BE2C (cell line): ENCODE measurements at regions not wholly inside any gene's neighbourhood (a gene's known extent, or its start where the extent isn't known, plus 50 kb on each side); places are given as distances from the start of the nearest gene placed in this dataset.

ENCODE experiments used
- DNase-seq: peaks from one replicate; pipeline ENCODE4 v3.0.0-alpha.2; 2020
- H3K27me3 ChIP-seq: fragments of 250-450 bp; sonication (Bioruptor Pico); 2 replicates; pipeline ENCODE4 v1.5.1; 2020; ENCODE audit warnings: mild to moderate bottlenecking
- H3K36me3 ChIP-seq: fragments of 250-450 bp; sonication (Bioruptor Pico); 2 replicates; pipeline ENCODE4 v1.5.1; 2020; ENCODE audit warnings: mild to moderate bottlenecking
- H3K4me1 ChIP-seq: fragments of 250-450 bp; sonication (Bioruptor Pico); 2 replicates; pipeline ENCODE4 v1.5.1; 2020
- H3K4me3 ChIP-seq: 2 replicates; pipeline ENCODE4 v1.5.1; 2011; ENCODE audit warnings: low read depth, low read length
- H3K9me3 ChIP-seq: fragments of 250-450 bp; sonication (Bioruptor Pico); 2 replicates; pipeline ENCODE4 v1.5.1; 2020
- CTCF ChIP-seq: IDR thresholded peaks from 2 replicates; pipeline ENCODE4 v1.5.1; 2012; ENCODE audit warnings: mild to moderate bottlenecking, low read depth, low read length

GRCh38 chr13:107843681-107844080 lies 371.7 kb downstream of the LIG4 start:
- no peak for TF ChIP-seq CTCF
- Histone ChIP-seq H3K27me3 (no peaks in the 10 kb centered on the region), H3K4me3 (no peak overlapping the region), H3K4me1 (peaks cover 47% of the 10 kb centered on the region), H3K36me3 (no peaks in the 10 kb centered on the region), H3K9me3 (no peaks in the 10 kb centered on the region)
- no peak for DNase-seq

- Histone ChIP-seq H3K9me3 (no peaks in the 10 kb centered on the region), H3K4me1 (peaks cover 51% of the 10 kb centered on the region)
- DNase-seq = no peak
These were observed 372.1 kb downstream of the LIG4 start for GRCh38 chr13:107843281-107843680.

GRCh38 chr13:107842562-107843180 lies 372.7 kb downstream of the LIG4 start:
- no peaks in the 10 kb centered on the region for H3K36me3 ChIP-seq
- no peak for TF ChIP-seq CTCF
- H3K4me1 ChIP-seq = peaks cover 55% of the 10 kb centered on the region
- DNase-seq = no peak
- no peaks in the 10 kb centered on the region for H3K27me3 ChIP-seq
- H3K4me3 ChIP-seq = no peak overlapping the region
- H3K9me3 ChIP-seq = no peaks in the 10 kb centered on the region

More at GRCh38 chr13:107843281-107843680, 372.1 kb downstream of the LIG4 start:
- no peak overlapping the region for H3K4me3 ChIP-seq
- no peaks in the 10 kb centered on the region for H3K36me3 ChIP-seq
- no peak for TF ChIP-seq CTCF
- H3K27me3 ChIP-seq = no peaks in the 10 kb centered on the region

- H3K9me3 ChIP-seq = no peaks in the 10 kb centered on the region
- no peak for DNase-seq
- TF ChIP-seq CTCF = no peak
- peaks cover 46% of the 10 kb centered on the region for H3K4me1 ChIP-seq
- H3K36me3 ChIP-seq = peaks cover 6% of the 10 kb centered on the region; the same call in 1 of the 2 replicates
- no peaks in the 10 kb centered on the region for H3K27me3 ChIP-seq
- no peak overlapping the region for H3K4me3 ChIP-seq
These were observed 376.7 kb downstream of the LIG4 start for GRCh38 chr13:107838588-107839161.

GRCh38 chr13:107836685-107837084 lies 378.7 kb downstream of the LIG4 start:
- no peaks in the 10 kb centered on the region for H3K27me3 ChIP-seq
- H3K36me3 ChIP-seq = peaks cover 9% of the 10 kb centered on the region; the same call in 1 of the 2 replicates
- H3K4me3 ChIP-seq = no peak overlapping the region
- H3K9me3 ChIP-seq = no peaks in the 10 kb centered on the region
- peaks cover 41% of the 10 kb centered on the region for H3K4me1 ChIP-seq
- no peak for DNase-seq
- no peak for TF ChIP-seq CTCF

- Histone ChIP-seq H3K36me3 (peaks cover 16% of the 10 kb centered on the region), H3K4me3 (no peak overlapping the region), H3K4me1 (peaks cover 33% of the 10 kb centered on the region), H3K9me3 (no peaks in the 10 kb centered on the region), H3K27me3 (no peaks in the 10 kb centered on the region)
- no peak for TF ChIP-seq CTCF
- no peak for DNase-seq
These were observed 379.9 kb downstream of the LIG4 start for GRCh38 chr13:107835339-107836018.
